ENCODE measurements at regions not wholly inside any gene's neighbourhood (a gene's known extent, or its start where the extent isn't known, plus 50 kb on each side); places are given as distances from the start of the nearest gene placed in this dataset.

GRCh38 chr22:27212102-27212501 is 554.7 kb downstream of the MIAT start:
- Histone ChIP-seq H3K9me2 (replicated peaks; ENCODE audit: insufficient read depth, low read length) (no peaks in the 10 kb centered on the region), H3K4me1 (ENCODE audit: low read length) (no peaks in the 10 kb centered on the region), H2AFZ (ENCODE audit: low read length) (no peak overlapping the region), H3K36me3 (replicated peaks; ENCODE audit: insufficient read depth, low read length) (no peaks in the 10 kb centered on the region), H3K27me3 (replicated peaks; ENCODE audit: insufficient read depth, low read length) (peaks cover 69% of the 10 kb centered on the region), H3K27ac (ENCODE audit: low read length) (no peak overlapping the region), H4K20me1 (ENCODE audit: insufficient read depth, low read length) (no peaks in the 10 kb centered on the region), H3K4me3 (ENCODE audit: low read length) (no peak overlapping the region), H3K79me2 (ENCODE audit: low read length) (no peaks in the 10 kb centered on the region), H3K9ac (ENCODE audit: low read length) (no peak overlapping the region), H3F3A (ENCODE audit: insufficient read depth, low read length) (no peaks in the 10 kb centered on the region), H3K4me2 (ENCODE audit: low read depth, low read length) (no peak overlapping the region), H3K9me3 (replicated peaks; ENCODE audit: insufficient read depth, low read length) (no peaks in the 10 kb centered on the region)
- no peak for DNase-seq
- TF ChIP-seq EZH2phosphoT487 (IDR thresholded peaks at IDR 0.05; ENCODE audit: low read length) (no peak), CTCF (IDR thresholded peaks at IDR 0.05; ENCODE audit: low read length) (no peak), EZH2 (optimal IDR thresholded peaks at IDR 0.05; ENCODE audit: low read depth, low read length) (no peak)

- Histone ChIP-seq H3K4me3 (ENCODE audit: low read length) (no peak overlapping the region), H3K27me3 (replicated peaks; ENCODE audit: insufficient read depth, low read length) (peaks cover 69% of the 10 kb centered on the region), H3K9me3 (replicated peaks; ENCODE audit: insufficient read depth, low read length) (no peaks in the 10 kb centered on the region), H3K9me2 (replicated peaks; ENCODE audit: insufficient read depth, low read length) (no peaks in the 10 kb centered on the region), H3K4me2 (ENCODE audit: low read depth, low read length) (no peak overlapping the region), H3K27ac (ENCODE audit: low read length) (no peak overlapping the region), H4K20me1 (ENCODE audit: insufficient read depth, low read length) (no peaks in the 10 kb centered on the region), H3K9ac (ENCODE audit: low read length) (no peak overlapping the region), H3K79me2 (ENCODE audit: low read length) (no peaks in the 10 kb centered on the region), H3K36me3 (replicated peaks; ENCODE audit: insufficient read depth, low read length) (no peaks in the 10 kb centered on the region), H3K4me1 (ENCODE audit: low read length) (no peaks in the 10 kb centered on the region), H3F3A (ENCODE audit: insufficient read depth, low read length) (no peaks in the 10 kb centered on the region), H2AFZ (ENCODE audit: low read length) (no peak overlapping the region)
- TF ChIP-seq EZH2 (optimal IDR thresholded peaks at IDR 0.05; ENCODE audit: low read depth, low read length) (no peak), CTCF (IDR thresholded peaks at IDR 0.05; ENCODE audit: low read length) (no peak), EZH2phosphoT487 (IDR thresholded peaks at IDR 0.05; ENCODE audit: low read length) (no peak)
- DNase-seq, result no peak
Measured at GRCh38 chr22:27212617-27213177, 555.3 kb downstream of the MIAT start.

- Histone ChIP-seq H3K9me2 (replicated peaks; ENCODE audit: insufficient read depth, low read length) (no peaks in the 10 kb centered on the region), H3F3A (ENCODE audit: insufficient read depth, low read length) (no peaks in the 10 kb centered on the region), H3K4me1 (ENCODE audit: low read length) (no peaks in the 10 kb centered on the region), H3K27ac (ENCODE audit: low read length) (no peak overlapping the region), H3K9me3 (replicated peaks; ENCODE audit: insufficient read depth, low read length) (no peaks in the 10 kb centered on the region), H3K79me2 (ENCODE audit: low read length) (no peaks in the 10 kb centered on the region), H3K27me3 (replicated peaks; ENCODE audit: insufficient read depth, low read length) (peaks cover 66% of the 10 kb centered on the region), H3K4me2 (ENCODE audit: low read depth, low read length) (no peak overlapping the region), H3K9ac (ENCODE audit: low read length) (no peak overlapping the region), H4K20me1 (ENCODE audit: insufficient read depth, low read length) (no peaks in the 10 kb centered on the region), H3K36me3 (replicated peaks; ENCODE audit: insufficient read depth, low read length) (no peaks in the 10 kb centered on the region), H2AFZ (ENCODE audit: low read length) (no peak overlapping the region), H3K4me3 (ENCODE audit: low read length) (no peak overlapping the region)
- no peak for DNase-seq
- TF ChIP-seq CTCF (IDR thresholded peaks at IDR 0.05; ENCODE audit: low read length) (no peak), EZH2 (optimal IDR thresholded peaks at IDR 0.05; ENCODE audit: low read depth, low read length) (no peak), EZH2phosphoT487 (IDR thresholded peaks at IDR 0.05; ENCODE audit: low read length) (no peak)
Measured at GRCh38 chr22:27213294-27213693, 555.9 kb downstream of the MIAT start.

Measured in MM.1S (cell line).